HG02763 (cell line): ENCODE measurements at regions not wholly inside any gene's neighbourhood (a gene's known extent, or its start where the extent isn't known, plus 50 kb on each side); places are given as distances from the start of the nearest gene placed in this dataset.

ENCODE experiments used
- ATAC-seq: cut with Tn5 transposase; IDR thresholded peaks from one replicate; pipeline ENCODE4 v1.9.1; 2021; ENCODE audit warnings: mild to moderate bottlenecking, moderate library complexity; ENCODE audit not compliant: unreplicated experiment

- no peak for ATAC-seq
These were observed 449.5 kb upstream of the PSMD7 start for GRCh38 chr16:73847090-73847489.

GRCh38 chr16:73846356-73846755, 450.3 kb upstream of the PSMD7 start:
- no peak for ATAC-seq

- no peak for ATAC-seq
These were observed 450.6 kb upstream of the PSMD7 start for GRCh38 chr16:73846007-73846330.

- no peak for ATAC-seq
These were observed 451.2 kb upstream of the PSMD7 start for GRCh38 chr16:73845238-73846006.

GRCh38 chr16:73840728-73841127, 455.9 kb upstream of the PSMD7 start:
- ATAC-seq: no peak

GRCh38 chr16:73831220-73831619, 465.4 kb upstream of the PSMD7 start:
- ATAC-seq: no peak

GRCh38 chr16:73823205-73823849, 473.3 kb upstream of the PSMD7 start:
- no peak for ATAC-seq

- ATAC-seq: no peak
These were observed 478.9 kb upstream of the PSMD7 start for GRCh38 chr16:73817526-73818324.

- ATAC-seq: no peak
These were observed 483.1 kb upstream of the PSMD7 start for GRCh38 chr16:73813527-73813926.

- no peak for ATAC-seq
These were observed 492.2 kb upstream of the PSMD7 start for GRCh38 chr16:73804456-73804855.

- no peak for ATAC-seq
These were observed 498.1 kb upstream of the PSMD7 start for GRCh38 chr16:73798471-73798870.

GRCh38 chr16:73797115-73797514, 499.5 kb upstream of the PSMD7 start:
- no peak for ATAC-seq

GRCh38 chr16:73796241-73796640, 500.4 kb upstream of the PSMD7 start:
- ATAC-seq: no peak

GRCh38 chr16:73794994-73795393, 501.6 kb upstream of the PSMD7 start:
- ATAC-seq: no peak

GRCh38 chr16:73793871-73794437, 502.7 kb upstream of the PSMD7 start:
- no peak for ATAC-seq

- no peak for ATAC-seq
These were observed 503.4 kb upstream of the PSMD7 start for GRCh38 chr16:73793260-73793659.

GRCh38 chr16:73792199-73793020, 504.2 kb upstream of the PSMD7 start:
- no peak for ATAC-seq

GRCh38 chr16:73781297-73781696, 515.3 kb upstream of the PSMD7 start:
- no peak for ATAC-seq

- ATAC-seq: no peak
These were observed 517.7 kb upstream of the PSMD7 start for GRCh38 chr16:73778887-73779286.

GRCh38 chr16:73775841-73776388, 520.7 kb upstream of the PSMD7 start:
- no peak for ATAC-seq
